Spleen (tissue), 7 donors: ENCODE measurements at regions not wholly inside any gene's neighbourhood (a gene's known extent, or its start where the extent isn't known, plus 50 kb on each side); places are given as distances from the start of the nearest gene placed in this dataset.
"Not testable (repeated sequence)": the region's sequence is repeated elsewhere in the genome, so short reads cannot be mapped to it uniquely, and the experiment has no call there.

Source experiments
- CTCF ChIP-seq, 11 experiments: fragments of 200-600 bp in 7 of 11; fragments of 450-650 bp in 4 of 11; sonication (generic) in 4 of 11; IDR thresholded peaks in 8 of 11; conservative IDR thresholded peaks in 3 of 11; 1 replicate in 7 of 11; 2 replicates in 4 of 11; pipeline versions ENCODE4 v1.4.0 to v1.8.0; 2016 to 2021; ENCODE audit warnings: antibody characterized with exemption in 11 of 11, inconsistent platforms in 4 of 11, mild to moderate bottlenecking in 1 of 11
- POLR2A ChIP-seq, 3 donors: fragments of 450-650 bp; IDR thresholded peaks; one replicate each; pipeline ENCODE4 v1.5.1; 2017; ENCODE audit warnings: antibody characterized with exemption in 3 of 3, mild to moderate bottlenecking in 1 of 3
- POLR2AphosphoS5 ChIP-seq, 3 donors: sonication (generic); formaldehyde crosslinking; IDR thresholded peaks; one replicate each; pipeline ENCODE4 v1.5.1; 2017; ENCODE audit warnings: antibody characterized with exemption in 3 of 3
- donor health status: DM: no; HTN: no; CAD: no; lungs with moderate emphysema.
- donor health status: DM: no; HTN: no; CAD: no.
- donor health status: DM: no; HTN: no; CAD: no.

GRCh38 chr2:153593086-153593485 lies 114.5 kb upstream of the RPRM start:
- not testable (repeated sequence) for TF ChIP-seq CTCF (IDR thresholded peaks at IDR 0.05 in 8 of 11, conservative IDR thresholded peaks at IDR 0.05 in 3 of 11); POLR2A (IDR thresholded peaks at IDR 0.05); POLR2AphosphoS5 (IDR thresholded peaks at IDR 0.05)
